Stimulated activated CD8-positive, alpha-beta memory T cell treated with anti-CD3 and anti-CD28 coated beads, Interleukin-4, amount 100 ng/mL, for 48 hours (primary cell): ENCODE measurements at regions not wholly inside any gene's neighbourhood (a gene's known extent, or its start where the extent isn't known, plus 50 kb on each side); places are given as distances from the start of the nearest gene placed in this dataset.
"Not testable (repeated sequence)": the region's sequence is repeated elsewhere in the genome, so short reads cannot be mapped to it uniquely, and the experiment has no call there.

Experiments used
- DNase-seq: peaks from one replicate; pipeline ENCODE4 v3.0.0-alpha.2; 2020

DNA sequence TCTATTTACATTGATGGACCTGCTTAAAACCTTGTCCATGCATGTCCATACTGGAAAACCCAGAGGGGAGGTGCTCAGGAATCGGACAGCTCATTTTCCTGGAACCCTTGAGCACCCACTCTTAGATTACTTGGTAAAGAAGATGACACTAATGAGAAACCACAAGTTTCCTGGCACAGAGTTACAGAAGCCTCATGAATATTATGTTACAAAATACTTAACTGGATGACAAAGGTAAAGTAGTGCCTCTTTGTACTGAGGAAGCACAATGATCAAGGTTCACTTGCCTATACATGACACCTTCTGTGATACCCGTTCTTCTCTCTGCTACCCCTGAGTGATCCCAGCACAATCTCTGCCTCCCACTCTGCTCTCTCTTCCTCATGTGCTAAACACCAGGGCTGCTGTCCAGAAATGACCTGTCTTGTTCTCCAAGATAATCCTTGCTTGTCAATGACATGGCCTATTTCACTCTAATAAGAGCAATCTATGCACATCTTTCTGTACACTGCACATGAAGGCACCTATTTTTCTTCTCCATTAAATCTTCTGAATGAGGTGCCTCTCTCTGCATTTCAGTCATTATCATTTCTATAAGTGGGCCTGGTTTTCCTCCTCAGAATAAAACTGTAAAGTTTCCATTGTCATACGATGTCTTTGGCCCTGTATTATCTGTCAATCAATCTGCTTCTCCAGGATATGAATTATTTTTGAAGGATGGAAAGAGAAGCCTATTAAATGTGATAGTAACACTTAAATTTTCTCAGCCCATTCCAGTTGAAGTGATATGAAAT lies 684.0 kb upstream of the ACO1 start:
- no peak for DNase-seq

DNA sequence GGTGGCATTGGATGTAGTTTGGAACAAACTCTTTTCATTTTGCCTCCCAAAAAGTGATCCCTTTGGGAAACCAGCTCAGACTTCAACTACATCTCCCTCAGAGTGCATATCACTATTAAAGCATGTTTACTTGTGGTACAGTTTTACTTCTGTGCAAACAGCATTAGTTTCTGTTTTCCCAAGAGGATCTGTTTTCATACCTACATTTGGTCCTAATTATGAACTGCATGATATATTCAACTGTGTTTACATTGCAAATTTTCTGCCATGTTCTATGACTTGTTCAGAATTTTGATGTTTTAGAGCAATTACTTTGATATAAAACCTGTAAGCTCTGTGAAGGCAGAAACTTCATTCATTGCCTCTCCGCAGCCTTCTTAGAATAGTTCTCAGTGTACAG lies 681.5 kb upstream of the ACO1 start:
- DNase-seq = no peak

DNA sequence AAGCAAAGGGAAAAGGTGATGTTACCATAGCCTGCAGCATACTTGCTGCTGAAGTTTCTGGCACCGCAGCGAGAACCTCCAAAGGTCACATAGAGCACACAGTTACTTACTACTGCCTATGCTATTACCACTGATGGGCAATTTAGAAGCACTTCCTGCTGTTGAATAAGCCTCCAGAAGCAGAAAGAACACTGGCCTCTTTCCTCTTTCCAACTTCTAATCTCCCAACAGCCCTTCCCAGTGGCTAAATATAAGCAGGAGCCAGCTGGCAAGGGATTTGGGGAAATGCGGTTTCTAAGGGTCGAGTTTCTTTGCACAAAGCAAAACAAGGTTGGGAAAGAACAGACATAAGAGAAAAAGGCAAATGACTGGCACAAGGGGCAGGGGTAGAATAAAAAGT lies 669.2 kb upstream of the ACO1 start:
- DNase-seq = no peak

DNA sequence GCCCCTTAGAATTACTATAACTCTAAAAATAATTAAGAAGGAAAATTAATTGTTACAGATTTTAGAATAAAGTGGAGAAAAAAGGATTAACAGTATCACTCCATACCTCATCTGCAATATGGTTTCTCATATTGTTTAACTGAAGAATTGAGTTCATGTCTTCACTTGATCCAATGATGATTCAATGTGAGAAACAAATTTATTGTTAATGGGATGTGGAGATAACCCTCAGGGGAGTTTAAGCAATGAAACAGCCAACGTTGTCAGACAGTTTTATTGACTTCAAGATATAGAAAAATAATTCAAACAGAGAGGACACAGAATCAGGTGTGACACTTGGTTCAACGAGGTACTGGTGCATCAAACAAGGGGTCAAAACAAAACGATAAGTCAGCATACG lies 665.2 kb upstream of the ACO1 start:
- no peak for DNase-seq

DNA sequence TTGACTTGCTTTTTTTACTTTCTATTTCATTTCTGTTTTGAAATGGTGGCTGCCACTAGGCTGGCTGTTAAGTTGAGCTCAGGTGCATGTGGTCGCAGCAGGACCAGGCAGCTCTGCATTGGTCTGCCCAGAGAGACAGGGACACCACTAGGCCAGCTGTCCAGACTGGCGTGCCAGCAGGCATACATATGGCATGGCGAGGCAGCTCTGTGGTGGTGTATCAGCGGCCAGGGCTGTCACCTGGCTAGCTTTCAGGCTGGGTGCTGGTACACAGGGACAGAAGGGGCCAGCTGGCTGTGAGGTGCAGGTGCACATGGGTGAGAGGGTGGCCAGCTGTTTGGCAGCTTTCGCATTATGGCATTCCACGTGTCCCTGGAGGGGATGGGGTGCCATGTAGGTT lies 654.0 kb upstream of the ACO1 start:
- no peak for DNase-seq

DNA sequence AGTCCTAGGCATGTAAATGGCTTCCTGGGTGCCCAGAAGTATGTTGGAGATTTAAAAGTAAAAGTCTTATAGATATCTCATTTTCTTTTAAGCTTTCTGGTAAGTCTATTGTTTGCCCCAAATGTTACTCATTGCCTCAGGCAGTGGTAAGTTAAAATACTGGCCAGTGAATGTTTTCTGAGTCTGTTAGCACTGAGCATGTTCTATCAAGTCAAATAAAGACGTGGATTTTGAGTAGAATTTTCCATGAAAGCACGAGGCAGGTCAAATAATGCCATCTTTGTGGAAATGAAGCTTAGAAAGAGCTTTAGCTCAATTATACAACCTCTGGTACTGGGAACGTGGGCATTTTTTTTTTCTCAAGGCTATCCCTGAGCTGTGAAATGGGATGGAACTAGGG lies 651.3 kb upstream of the ACO1 start:
- DNase-seq = no peak

DNA sequence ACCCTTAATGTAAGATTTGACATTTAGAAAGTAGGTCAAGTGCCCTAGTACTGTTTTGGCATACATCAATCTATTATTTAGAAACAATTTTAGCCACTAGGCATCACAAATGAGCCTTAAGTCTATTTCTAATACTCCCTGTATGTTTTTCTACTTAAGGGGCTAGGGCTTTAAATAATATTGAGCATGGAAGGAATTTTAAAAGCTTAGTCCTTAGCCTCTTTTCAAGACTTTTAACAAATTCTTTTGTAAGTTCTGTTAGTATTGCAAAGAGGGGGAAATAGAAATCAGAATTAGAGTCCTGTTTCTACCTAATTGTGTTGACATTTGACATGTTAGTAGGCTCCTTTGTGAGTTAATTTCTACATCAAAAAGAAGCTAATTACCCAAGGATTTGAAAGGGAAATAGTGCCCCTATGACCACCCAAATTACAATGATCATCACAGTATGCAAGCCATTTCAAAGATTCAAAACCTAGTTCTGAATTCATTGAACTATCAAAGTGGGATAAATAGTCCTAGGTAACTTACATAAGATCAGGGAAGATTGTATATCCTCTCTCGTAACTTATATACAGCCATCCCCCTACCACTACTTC lies 647.8 kb upstream of the ACO1 start:
- no peak for DNase-seq

DNA sequence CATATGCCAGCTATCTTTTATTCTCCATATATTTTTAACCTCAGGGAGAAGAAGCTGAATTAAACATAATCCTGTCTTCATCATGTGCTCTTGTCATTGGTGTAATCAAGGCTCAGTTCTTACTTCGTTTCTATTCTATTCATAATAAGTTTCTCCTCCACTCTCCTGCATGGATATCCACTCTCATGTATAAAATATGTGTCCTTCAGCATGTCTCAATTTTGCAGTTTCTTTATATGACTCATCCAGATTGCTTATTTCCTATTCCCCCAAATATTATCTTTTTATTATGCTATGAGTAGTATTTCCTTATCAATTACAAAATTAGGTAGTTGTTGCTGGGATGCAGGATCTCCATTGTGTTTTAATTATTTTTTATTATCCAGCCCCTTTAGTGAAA lies 643.7 kb upstream of the ACO1 start:
- no peak for DNase-seq

DNA sequence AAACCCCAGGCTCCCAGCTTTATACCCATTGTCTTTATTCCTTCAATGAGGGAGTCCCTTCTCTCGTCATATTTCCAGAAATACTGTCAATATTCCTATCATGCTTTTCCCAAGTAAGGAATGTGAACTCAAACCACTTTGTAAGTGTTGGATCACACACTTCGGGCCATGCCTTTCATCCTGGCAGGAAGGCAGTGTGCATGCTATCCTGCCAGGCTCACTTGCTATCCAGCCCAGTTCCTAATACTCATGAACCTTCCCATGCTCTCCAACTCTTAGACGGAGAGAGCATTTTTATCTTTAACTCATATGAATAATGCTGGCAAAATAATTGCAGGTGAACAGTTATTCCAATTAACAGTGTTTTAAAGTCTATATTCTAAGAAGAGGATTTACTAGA lies 639.9 kb upstream of the ACO1 start:
- DNase-seq = no peak

DNA sequence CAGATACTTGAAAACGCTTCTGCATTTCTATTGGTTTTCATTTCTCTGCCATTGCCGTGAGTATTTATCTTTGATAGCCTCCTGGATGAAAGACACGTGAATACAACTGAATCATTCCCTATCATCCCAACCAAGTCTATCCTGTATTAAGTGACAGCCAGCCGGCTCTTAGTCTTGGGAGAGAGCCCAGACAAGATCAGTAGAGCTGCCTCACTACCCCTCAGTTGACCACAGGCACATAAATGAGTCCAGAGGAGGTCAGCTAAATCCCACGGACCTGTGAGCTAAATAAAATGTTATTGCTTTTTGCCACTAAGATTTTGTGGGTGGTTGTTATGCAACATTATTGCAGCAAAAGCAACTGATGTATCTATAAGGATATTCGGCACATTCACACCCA lies 639.0 kb upstream of the ACO1 start:
- no peak for DNase-seq

DNA sequence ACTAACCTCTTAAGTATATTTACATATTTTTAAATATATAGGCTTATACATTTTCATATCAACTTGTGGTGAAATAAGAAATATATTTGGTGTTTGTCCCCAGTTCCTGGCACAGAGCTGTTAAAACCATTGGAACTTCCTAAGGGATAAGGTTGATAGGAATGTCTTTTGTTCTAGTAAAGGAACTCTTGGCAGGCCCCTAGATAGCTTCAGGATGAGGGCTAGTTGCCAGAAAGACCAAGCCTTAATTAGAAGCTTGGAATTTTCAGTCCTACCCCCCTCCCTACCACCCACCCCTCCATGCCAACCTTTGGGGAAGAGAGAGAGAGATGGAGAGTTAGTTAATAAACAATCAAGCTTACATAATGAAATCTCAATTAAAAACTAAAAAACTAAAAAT lies 638.6 kb upstream of the ACO1 start:
- DNase-seq = no peak

DNA sequence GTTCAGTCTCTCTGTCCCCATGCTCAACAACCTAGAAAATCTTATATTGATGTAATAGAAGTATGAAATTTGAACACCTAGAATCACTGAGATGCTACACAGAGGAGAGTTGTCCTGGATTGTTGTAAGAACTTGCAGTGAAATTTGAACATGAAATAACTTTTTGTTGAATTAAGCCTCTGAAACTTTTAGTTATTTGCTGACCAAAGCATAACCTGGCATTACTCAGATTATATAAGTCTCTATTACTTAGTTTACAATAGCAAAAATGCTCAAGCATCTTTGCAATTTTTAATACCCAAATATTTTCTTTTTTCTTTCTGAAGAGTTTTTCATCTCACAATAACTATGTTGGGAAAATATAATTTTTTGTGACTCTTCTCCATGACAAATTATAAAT lies 630.7 kb upstream of the ACO1 start:
- DNase-seq = no peak

DNA sequence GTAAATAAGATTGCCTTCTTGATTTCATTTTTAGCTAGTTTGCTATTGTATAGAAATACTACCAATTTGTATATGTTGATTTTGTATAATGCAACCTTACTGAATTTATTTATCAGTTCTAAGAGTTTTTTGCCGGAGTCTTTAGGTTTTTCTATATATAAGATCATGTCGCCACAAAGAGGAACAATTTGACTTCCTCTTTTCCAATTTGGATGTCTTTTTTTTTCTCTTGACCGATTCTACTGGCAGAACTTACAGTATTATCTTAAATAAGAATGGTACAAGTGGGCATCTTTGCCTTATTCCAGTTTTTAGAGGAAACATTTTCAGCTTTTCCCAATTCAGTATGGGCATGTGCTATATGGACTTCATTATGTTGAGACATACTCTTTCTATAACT lies 624.7 kb upstream of the ACO1 start:
- DNase-seq = no peak

DNA sequence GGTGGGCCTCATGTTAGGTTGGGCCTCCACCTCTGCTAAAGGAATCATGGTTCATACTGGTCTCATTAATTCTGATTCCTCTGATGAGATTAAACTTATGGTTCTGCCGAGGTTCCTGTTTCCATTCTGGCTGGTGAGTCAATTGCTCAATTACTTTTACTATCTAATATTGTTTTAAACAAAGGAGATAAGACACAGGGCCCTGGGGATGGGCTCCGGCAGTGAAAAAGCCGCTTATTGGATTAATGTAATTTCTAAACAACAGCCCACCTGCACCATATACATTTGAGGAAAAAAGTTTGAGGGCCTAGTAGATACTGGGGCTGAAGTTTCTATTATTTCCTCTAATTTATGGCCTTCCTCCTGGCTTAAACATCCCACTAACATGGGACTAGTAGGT lies 610.4 kb upstream of the ACO1 start:
- DNase-seq = not testable (repeated sequence)

DNA sequence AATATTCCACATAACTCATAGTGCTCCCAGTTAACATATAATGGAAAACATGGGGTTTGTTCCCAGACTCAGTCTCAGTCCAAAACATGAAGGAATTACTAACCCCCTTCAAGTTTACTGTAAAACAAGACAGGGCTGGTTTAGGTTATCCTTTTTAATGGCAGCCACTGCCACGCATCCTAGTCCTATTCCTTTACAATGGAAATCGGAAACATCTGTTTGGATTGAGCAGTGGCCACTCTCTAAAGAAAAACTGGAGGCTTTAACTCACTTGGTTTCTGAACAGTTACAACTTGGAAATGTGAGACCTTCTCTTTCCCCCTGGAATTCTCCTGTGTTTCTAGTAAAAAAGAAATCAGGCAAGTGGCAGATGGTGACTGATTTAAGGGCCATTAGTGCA lies 609.9 kb upstream of the ACO1 start:
- no peak for DNase-seq

DNA sequence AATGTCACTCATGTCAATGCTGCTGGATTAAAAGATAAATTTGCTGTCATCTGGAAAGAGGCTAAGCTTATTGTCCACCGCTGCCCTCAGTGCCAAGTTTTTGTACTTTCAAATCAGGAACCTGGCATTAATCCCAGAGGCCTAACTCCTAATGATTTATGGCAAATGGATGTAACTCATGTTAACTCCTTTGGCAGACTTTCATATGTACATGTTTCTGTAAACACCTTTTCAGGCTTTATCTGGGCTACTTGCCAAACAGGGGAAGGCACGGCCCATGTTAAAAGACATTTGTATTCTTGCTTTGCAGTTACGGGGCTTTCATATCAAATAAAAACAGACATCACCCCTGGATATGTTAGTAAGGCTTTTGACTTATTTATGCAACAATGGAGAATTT lies 608.0 kb upstream of the ACO1 start:
- no peak for DNase-seq

DNA sequence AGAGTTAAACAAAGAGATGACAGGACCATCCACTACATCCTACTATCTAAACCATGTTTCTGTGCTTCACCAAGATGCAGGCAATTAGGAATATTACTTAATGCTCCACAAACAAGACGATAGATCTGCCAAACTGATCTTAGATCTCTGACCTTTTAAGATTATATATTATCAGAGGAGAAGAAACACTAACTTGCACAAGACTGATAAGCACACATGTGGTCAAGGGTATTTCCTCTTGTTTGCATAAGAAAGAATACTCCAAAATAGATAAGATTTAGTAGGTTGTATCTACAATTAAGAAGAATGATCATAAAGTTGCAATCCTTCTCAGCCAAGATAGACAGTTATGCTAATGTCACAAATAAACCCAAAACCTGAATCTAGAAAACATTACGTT lies 601.0 kb upstream of the ACO1 start:
- DNase-seq = no peak

DNA sequence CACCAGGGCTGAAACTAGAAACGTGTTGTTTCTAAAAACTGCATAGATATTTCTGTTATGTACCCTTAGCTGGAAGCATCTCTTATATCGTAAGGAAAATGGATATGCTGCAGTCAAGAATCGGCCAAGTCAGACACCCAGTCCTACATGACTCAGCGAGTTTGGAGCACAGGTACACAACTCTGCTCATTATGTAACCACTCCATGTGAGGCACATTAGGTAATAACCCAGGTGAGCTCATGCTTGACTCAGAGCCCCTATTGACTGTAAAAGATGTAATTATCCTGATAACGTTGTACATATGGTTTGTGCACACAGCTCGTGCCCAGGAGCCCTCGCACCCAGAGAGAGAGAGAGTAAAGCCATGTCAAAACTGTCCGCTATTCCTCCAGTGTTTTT lies 593.7 kb upstream of the ACO1 start:
- DNase-seq = no peak

DNA sequence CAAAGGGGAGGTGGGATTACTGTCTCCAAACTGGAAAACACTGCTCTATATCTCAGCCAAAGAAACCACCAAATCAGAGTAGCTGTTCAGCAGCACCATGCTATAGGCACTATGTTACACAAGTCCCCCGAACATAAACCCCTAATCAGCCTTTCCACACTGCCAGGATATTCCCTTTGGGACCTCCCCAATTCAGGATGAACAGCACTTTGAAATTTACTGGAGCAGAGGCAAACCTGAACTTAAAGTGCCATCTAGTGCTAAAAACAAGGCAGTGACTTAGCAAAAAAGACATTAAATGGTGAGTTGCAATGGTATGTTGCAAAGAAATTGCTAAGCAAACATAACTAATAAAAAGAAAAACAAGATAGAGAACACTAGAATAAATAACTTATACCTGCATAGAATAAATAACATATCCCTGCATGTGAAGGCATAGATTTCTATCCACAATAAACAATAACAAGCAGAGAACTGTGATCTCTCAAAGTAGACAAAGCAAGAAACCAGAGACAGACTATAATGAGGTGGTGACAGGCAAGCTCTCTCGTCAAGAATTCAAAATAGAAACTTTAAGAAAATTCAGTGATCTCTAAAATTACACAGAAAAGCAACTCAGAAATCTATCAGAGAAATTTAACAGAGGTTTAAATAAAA lies 584.4 kb upstream of the ACO1 start:
- no peak for DNase-seq

DNA sequence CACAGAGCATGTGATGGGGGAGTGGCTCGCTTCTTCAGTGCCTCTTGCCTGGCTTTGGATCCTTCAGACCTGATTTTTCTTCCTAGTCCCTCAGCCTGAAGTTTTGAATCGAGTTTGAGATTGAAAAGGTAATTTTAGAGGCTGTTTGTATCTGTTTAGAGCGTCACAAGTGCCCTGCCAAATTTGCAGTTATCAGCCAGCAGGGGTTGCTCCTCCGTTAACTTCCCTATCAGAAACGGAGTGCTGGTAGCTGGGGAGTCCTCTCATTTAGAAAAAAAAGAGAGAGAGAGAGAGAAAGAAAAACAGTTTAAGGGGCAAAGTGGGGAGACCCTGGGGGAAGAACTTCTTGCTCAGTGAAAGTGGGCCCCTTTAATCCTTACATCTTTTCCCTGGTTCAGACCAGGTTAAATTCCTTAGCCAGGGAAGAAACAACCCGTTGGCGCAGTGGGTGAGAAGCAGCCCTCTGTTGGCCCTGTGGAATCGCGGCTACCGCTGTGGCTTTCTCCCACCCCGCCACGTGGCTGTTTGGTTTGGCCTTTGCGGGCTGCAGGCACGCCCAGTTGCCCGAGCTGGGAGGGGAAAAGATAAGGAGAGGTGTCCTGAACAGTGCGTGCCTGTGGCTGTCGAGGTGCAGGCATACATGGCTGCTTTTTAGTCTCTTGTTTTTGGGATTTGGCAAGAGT lies 576.7 kb upstream of the ACO1 start:
- no peak for DNase-seq

DNA sequence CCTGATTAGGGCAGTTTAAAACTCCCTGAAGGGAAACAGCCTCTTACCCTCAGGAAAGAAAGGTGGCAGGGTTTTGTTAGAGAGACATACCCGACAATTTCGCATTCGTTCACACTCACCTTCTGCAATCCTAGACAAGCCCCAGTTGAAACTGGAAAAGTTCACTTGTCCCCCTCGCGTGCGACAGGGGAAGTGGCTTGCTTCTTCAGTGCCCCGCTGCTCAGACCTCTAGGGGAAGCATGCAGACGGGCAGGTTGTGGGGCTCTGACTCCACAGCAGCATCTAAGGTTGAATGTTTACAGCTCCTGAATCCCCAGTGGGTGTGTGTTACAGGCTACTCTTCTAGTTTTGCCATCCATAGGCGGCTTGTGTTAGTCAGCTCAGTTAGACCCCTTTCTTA lies 575.7 kb upstream of the ACO1 start:
- no peak for DNase-seq

DNA sequence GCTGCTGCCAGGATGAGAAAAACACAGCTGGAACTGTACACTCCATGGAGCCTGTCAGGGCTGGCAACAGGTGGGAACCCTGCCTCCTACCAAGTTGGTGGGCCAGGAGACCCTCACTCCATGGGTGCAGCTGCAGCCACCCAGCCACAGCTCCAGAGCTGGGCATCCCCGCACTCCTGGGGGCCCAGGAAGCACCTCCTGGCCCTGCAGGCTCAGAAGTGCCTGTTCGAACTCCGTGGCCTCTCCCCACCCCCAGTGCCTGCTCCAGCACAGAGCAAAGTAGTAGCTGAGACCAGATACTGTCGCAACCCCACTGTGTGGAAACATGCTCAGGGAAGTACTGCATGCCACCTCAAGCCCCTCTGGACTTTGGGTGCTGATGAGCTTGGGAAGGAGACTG lies 564.0 kb upstream of the ACO1 start:
- no peak for DNase-seq

DNA sequence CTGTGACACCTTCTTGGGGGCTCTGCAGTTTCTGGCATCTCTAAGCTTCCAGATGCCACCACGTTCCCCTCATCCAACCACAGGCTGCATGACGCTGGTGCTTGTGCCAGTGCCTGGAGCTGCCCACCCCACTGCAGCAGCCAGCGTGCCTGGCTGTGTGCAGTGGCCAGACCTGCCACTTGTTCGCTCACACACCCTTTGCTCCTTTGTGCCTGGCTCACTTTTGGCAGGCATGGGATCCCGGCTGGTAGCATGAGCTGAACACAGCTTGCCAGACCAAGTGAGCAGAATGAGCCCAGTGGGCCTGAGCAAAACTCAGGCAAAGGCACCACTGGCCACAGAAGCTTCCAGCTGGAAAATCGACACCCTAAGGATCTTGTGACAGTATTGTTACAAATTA lies 562.9 kb upstream of the ACO1 start:
- no peak for DNase-seq

DNA sequence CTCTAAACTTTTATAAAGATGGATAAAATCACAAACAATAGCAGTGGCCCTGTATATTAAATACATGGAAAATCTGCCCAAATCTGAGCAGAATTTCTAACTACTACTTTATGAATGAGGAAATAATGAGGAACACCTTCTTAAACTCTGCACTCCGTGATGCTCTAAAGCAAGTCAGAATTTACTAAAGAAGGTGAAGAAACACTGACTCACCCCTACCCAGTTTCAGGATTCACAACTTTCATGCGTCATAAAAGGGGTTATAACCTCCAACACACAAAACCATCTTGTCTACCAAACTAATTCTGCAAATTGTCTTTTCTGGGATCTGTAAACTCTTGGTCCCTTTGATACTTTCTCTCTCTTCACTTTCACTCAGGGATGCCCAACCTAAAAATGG lies 561.1 kb upstream of the ACO1 start:
- DNase-seq = no peak
